Glutamatergic neuron (in vitro differentiated cells): ENCODE measurements at regions not wholly inside any gene's neighbourhood (a gene's known extent, or its start where the extent isn't known, plus 50 kb on each side); places are given as distances from the start of the nearest gene placed in this dataset.

Experiments
- DNase-seq: peaks from one replicate; pipeline ENCODE4 v3.0.0; 2022
- H3K27ac Mint-ChIP-seq: one replicate; pipeline ENCODE4 v1.8.0; 2020; ENCODE audit warnings: mild to moderate bottlenecking, mixed read lengths, inconsistent platforms; ENCODE audit not compliant: unreplicated experiment
- H3K27me3 Mint-ChIP-seq: one replicate; pipeline ENCODE4 v1.8.0; 2020; ENCODE audit warnings: mild to moderate bottlenecking, moderate library complexity, mixed read lengths, inconsistent platforms; ENCODE audit not compliant: unreplicated experiment
- H3K36me3 Mint-ChIP-seq: one replicate; pipeline ENCODE4 v1.8.0; 2020; ENCODE audit warnings: mild to moderate bottlenecking, mixed read lengths, inconsistent platforms; ENCODE audit not compliant: unreplicated experiment
- H3K4me1 Mint-ChIP-seq: one replicate; pipeline ENCODE4 v1.8.0; 2020; ENCODE audit warnings: mild to moderate bottlenecking, low read depth, mixed read lengths, inconsistent platforms; ENCODE audit not compliant: unreplicated experiment
- H3K4me3 Mint-ChIP-seq: one replicate; pipeline ENCODE4 v1.8.0; 2020; ENCODE audit warnings: mild to moderate bottlenecking, mixed read lengths, inconsistent platforms; ENCODE audit not compliant: unreplicated experiment
- H3K9me3 Mint-ChIP-seq: one replicate; pipeline ENCODE4 v1.8.0; 2020; ENCODE audit warnings: mild to moderate bottlenecking, moderate library complexity, mixed read lengths, inconsistent platforms; ENCODE audit not compliant: unreplicated experiment
- TF ChIP-seq, protein P1 (sequence below): fragments of 200-600 bp; sonication (generic); IDR thresholded peaks from one replicate; pipeline ENCODE4 v1.5.0; 2021; ENCODE audit not compliant: partially characterized antibody, unreplicated experiment

GRCh38 chr6:85272592-85272991, 177.3 kb upstream of the NT5E start:
- Mint-ChIP-seq H3K36me3 (no peaks in the 10 kb centered on the region), H3K27me3 (no peaks in the 10 kb centered on the region), H3K4me1 (no peaks in the 10 kb centered on the region), H3K4me3 (no peak overlapping the region), H3K9me3 (peaks cover 2% of the 10 kb centered on the region), H3K27ac (no peak overlapping the region)
- DNase-seq: no peak
- TF ChIP-seq, protein P1, sequence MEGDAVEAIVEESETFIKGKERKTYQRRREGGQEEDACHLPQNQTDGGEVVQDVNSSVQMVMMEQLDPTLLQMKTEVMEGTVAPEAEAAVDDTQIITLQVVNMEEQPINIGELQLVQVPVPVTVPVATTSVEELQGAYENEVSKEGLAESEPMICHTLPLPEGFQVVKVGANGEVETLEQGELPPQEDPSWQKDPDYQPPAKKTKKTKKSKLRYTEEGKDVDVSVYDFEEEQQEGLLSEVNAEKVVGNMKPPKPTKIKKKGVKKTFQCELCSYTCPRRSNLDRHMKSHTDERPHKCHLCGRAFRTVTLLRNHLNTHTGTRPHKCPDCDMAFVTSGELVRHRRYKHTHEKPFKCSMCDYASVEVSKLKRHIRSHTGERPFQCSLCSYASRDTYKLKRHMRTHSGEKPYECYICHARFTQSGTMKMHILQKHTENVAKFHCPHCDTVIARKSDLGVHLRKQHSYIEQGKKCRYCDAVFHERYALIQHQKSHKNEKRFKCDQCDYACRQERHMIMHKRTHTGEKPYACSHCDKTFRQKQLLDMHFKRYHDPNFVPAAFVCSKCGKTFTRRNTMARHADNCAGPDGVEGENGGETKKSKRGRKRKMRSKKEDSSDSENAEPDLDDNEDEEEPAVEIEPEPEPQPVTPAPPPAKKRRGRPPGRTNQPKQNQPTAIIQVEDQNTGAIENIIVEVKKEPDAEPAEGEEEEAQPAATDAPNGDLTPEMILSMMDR: no peak

- no peak for DNase-seq
Measured at GRCh38 chr6:85262621-85263020, 187.3 kb upstream of the NT5E start.

GRCh38 chr6:85261271-85261670, 188.6 kb upstream of the NT5E start:
- H3K36me3 Mint-ChIP-seq: no peaks in the 10 kb centered on the region

More at GRCh38 chr6:85262621-85263020, 187.3 kb upstream of the NT5E start:
- H3K9me3 Mint-ChIP-seq: peaks cover 2% of the 10 kb centered on the region
- H3K36me3 Mint-ChIP-seq: no peaks in the 10 kb centered on the region
- no peak overlapping the region for H3K4me3 Mint-ChIP-seq
- peaks cover 2% of the 10 kb centered on the region for H3K27me3 Mint-ChIP-seq
- H3K27ac Mint-ChIP-seq: no peak overlapping the region
- TF ChIP-seq, protein P1: no peak
- no peaks in the 10 kb centered on the region for H3K4me1 Mint-ChIP-seq

GRCh38 chr6:85255661-85256060, 194.2 kb upstream of the NT5E start:
- no peaks in the 10 kb centered on the region for H3K36me3 Mint-ChIP-seq
- peaks cover 1% of the 10 kb centered on the region for H3K9me3 Mint-ChIP-seq
- no peak for DNase-seq
- no peak overlapping the region for H3K27ac Mint-ChIP-seq
- H3K4me1 Mint-ChIP-seq: no peaks in the 10 kb centered on the region
- TF ChIP-seq, protein P1: no peak
- no peak overlapping the region for H3K4me3 Mint-ChIP-seq
- H3K27me3 Mint-ChIP-seq: no peaks in the 10 kb centered on the region

More at GRCh38 chr6:85261271-85261670, 188.6 kb upstream of the NT5E start:
- H3K27me3 Mint-ChIP-seq: peaks cover 2% of the 10 kb centered on the region
- no peak overlapping the region for H3K27ac Mint-ChIP-seq
- H3K9me3 Mint-ChIP-seq: no peaks in the 10 kb centered on the region
- no peak overlapping the region for H3K4me3 Mint-ChIP-seq
- H3K4me1 Mint-ChIP-seq: no peaks in the 10 kb centered on the region
- TF ChIP-seq, protein P1: no peak
- no peak for DNase-seq

DNA sequence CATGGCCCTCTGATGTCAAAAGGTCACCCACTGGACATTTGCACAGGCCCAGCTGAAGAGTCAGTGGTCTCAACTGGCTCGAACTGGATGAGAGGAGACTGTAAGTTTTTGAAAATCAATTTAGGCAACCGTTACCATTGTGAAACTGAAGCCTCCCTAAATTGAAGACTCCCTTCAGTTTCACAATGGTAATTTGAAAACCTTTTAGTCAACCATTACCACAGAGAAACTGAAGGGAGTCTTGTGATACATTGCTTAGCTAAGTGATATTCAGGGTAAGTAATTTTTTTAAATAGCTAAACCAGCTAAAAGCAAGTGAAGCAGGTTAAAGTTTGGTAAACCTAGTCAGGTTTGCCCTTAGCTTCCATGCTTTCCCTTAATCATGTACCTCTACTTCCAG, 197.3 kb upstream of the NT5E start:
- Mint-ChIP-seq H3K9me3 (peaks cover 1% of the 10 kb centered on the region), H3K27ac (no peak overlapping the region), H3K36me3 (no peaks in the 10 kb centered on the region), H3K27me3 (no peaks in the 10 kb centered on the region), H3K4me3 (no peak overlapping the region), H3K4me1 (no peaks in the 10 kb centered on the region)
- TF ChIP-seq, protein P1: no peak
- DNase-seq: no peak
